ENCODE measurements at regions not wholly inside any gene's neighbourhood (a gene's known extent, or its start where the extent isn't known, plus 50 kb on each side); places are given as distances from the start of the nearest gene placed in this dataset.

- TF ChIP-seq EZH2 (IDR thresholded peaks at IDR 0.05; ENCODE audit: borderline replicate concordance, low read depth, low read length, severe bottlenecking) (no peak), CTCF (IDR thresholded peaks at IDR 0.05; ENCODE audit: extremely low read depth in 1 of 2, insufficient read depth in 1 of 2, low read depth in 1 of 2, low read length in 2 of 2) (no peak), POLR2AphosphoS5 (IDR thresholded peaks at IDR 0.05; ENCODE audit: insufficient read depth, low read depth, low read length) (no peak), MAX (IDR thresholded peaks at IDR 0.05; ENCODE audit: insufficient read depth, insufficient read length) (no peak), FOS (IDR thresholded peaks at IDR 0.05; ENCODE audit: borderline replicate concordance, insufficient read depth, low read length) (no peak)
Measured at GRCh38 chr7:96531331-96531730, 178.3 kb downstream of the SEM1 start.
